ENCODE measurements at regions not wholly inside any gene's neighbourhood (a gene's known extent, or its start where the extent isn't known, plus 50 kb on each side); places are given as distances from the start of the nearest gene placed in this dataset.

- TF ChIP-seq CTCF (conservative IDR thresholded peaks at IDR 0.05 in 1 of 2, IDR thresholded peaks at IDR 0.05 in 1 of 2; ENCODE audit: low read depth in 1 of 2, low read length in 2 of 2) (no peak), EZH2 (IDR thresholded peaks at IDR 0.05; ENCODE audit: low read length, missing control alignments) (no peak)
Observed at GRCh38 chr6:119428633-119429032, 79.1 kb upstream of the MAN1A1 start.
